ENCODE measurements at regions not wholly inside any gene's neighbourhood (a gene's known extent, or its start where the extent isn't known, plus 50 kb on each side); places are given as distances from the start of the nearest gene placed in this dataset.

- no peak for TF ChIP-seq CTCF (IDR thresholded peaks at IDR 0.05; ENCODE audit: low read depth, low read length, poor library complexity, severe bottlenecking)
- TF ChIP-seq EZH2phosphoT487 (IDR thresholded peaks at IDR 0.05; ENCODE audit: borderline replicate concordance, low read length) = no peak
Measured at GRCh38 chr6:14372734-14373489, 255.3 kb downstream of the CD83 start.
